HG02970 (cell line): ENCODE measurements at regions not wholly inside any gene's neighbourhood (a gene's known extent, or its start where the extent isn't known, plus 50 kb on each side); places are given as distances from the start of the nearest gene placed in this dataset.
A peak's percentile ranks its signal among the peaks of the same experiment; 100 is the strongest.

Experiments
- ATAC-seq: cut with Tn5 transposase; IDR thresholded peaks from one replicate; pipeline ENCODE4 v1.9.1; 2021; ENCODE audit warnings: mild to moderate bottlenecking, moderate library complexity, moderate number of reproducible peaks; ENCODE audit not compliant: unreplicated experiment, low FRiP score

DNA sequence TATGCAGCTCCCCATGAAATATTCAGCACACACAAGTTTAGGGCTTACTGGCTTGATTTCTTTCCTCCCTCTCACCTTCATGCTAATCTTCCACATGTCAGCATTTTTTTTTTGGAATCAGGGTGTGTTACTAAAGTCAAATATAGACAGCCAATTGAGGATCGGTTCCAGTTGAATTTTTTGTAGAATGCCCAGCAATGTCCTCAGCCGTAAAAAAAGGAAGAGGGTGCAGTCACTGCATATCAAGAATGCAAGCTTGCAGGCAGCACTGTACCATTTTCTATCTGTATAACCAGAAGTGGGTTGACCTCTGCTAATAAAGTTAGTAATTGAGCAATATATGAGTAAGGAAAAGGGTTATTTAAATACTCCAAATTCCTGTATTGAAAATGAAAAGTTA is 51.4 kb upstream of the CHMP2B start:
- ATAC-seq: no peak

DNA sequence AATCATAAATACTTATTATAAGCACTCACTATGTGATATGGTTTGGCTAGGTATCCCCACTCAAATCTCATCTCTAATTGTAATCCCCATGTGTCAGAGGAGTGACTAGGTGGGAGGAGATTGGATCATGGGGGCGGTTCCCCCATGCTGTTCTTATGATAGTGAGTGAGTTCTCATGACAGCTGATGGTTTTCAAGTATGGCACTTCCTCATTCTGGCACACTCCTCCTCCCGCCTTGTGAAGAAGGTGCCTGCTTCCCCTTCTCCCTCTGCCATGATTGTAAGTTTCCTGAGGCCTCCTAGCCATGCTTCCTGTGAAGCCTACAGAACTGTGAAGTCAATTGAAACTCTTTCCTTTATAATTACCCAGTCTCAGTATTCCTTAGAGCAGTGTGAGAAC is 53.3 kb upstream of the CHMP2B start:
- ATAC-seq: no peak

DNA sequence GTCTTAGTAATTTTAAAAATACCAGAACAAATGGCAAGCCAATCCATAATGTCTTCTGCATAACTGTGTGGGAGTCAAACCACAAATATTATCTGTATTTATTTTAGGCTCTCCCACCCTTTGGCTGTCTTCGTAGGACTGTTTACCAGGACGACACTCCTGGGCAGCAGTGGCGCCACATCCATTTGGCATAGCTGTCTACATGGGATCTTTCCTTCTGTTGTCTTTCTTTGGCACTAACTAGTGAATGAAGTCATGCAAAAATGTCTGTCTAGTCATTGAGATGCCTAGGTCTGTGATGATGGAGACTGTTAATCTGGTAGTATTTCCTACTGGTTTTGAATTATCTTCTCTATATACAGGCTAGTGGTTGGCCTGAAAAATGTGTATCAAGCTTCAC is 54.0 kb upstream of the CHMP2B start:
- ATAC-seq: no peak

DNA sequence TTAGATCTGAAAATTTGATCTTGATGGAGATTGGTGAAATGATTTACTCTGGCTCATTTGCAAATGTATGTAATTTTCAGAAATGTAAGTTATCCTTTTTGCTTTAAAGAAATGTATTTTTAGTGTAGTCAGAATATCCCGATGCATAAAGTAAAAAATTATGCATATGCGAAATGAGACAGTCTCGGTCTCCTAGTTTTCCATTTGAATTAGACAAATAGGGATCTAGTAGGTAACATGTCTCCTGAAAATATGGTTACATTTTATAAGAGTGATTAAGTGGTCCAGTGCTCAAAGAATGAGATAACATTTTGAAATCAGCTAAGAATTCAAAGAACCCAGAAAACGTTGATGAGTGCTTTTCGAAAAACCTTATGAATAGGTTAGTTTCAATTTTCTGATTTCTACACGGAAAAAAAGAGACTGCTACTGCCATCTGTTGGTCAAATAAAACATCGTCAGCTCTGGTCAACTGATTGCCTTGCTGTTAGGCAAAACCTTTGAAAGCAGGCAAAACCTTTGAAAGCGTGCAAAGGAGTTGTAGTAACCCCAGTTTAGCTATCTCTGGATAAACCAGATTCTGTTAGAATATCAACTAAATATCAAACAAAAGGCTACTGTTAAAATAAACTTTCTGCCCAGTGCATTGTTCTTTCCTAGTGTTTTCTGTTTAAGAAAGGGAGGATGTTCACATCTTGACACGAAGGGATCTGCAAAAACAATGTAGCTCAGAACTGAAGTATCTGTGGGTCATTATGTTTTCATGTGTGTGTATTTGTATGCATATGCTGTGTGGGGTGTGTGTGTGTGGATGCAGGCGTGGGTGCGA is 59.3 kb upstream of the CHMP2B start:
- ATAC-seq: peak; percentile 88

DNA sequence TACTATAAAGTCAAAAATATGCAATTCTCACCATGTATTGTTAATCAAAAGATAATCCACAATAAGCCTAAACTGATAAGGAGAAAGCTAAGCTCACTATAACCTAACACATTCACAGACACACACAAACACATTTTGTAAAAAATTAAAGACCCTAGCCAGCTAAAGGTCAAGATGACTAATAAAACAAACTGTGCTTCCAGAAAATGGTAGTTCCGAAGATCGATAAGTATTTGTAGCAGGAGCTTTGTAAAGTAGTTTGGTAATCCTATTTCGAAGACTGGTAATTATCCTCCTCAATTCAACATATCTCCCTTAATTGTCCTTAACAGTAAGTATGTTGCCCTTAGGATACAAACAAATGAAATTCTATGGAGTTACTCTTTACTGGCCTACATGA is 62.9 kb upstream of the CHMP2B start:
- no peak for ATAC-seq

DNA sequence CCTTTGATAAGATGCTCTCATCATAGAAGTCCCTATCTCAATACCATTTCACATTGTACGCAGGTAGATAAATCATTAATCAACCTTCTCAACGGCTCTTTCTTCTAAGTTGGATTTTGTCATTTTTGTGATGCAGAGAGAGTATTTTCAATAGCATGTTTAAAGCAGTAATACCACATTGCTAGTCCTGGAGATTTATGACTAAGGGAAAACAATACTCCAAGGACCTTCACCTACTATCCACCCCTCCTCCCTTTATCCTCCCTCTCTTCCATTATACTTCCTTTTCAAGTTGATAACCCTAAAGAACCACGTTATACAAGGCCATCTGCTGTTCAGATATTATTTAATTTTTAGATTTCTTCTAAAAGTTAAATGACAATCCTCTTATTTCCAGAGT is 65.3 kb upstream of the CHMP2B start:
- ATAC-seq: no peak

DNA sequence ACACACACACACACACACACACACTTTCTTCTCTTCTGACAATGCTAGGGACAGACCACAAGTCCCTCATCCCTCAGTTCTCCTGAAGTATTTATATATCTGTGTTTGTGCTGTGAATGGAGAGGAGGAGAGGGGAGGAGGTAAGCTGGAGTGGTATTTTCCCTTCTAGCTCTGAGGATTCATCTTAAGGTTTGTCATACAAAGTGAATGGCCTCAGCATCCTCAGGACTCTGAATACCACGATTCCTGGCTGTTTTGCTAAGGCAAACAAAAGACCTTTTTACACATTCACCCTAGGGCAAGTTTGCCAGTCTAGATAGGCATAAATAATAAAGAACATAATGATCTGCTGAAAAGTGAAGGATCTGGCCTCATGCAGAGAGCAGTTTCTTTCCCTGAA is 65.7 kb upstream of the CHMP2B start:
- ATAC-seq: no peak

DNA sequence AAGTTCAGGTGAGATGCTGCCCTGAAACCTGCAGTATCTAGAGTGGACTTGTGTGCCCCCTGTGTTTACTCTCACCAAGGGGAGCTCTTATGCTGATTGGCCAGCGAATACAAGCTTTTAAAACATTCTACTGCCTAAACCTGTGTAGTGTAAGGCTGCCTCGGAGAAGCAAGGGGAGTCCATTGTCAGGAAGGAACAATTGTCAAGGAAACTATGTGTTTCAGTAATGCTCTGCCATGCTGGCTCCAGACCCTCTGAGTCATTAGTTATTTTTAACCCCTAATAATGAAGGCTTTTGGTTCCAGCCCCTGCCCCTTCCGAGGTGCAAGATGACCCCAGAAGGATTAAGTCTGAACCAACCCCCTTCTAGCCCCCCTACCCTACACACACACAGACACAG is 66.1 kb upstream of the CHMP2B start:
- no peak for ATAC-seq

DNA sequence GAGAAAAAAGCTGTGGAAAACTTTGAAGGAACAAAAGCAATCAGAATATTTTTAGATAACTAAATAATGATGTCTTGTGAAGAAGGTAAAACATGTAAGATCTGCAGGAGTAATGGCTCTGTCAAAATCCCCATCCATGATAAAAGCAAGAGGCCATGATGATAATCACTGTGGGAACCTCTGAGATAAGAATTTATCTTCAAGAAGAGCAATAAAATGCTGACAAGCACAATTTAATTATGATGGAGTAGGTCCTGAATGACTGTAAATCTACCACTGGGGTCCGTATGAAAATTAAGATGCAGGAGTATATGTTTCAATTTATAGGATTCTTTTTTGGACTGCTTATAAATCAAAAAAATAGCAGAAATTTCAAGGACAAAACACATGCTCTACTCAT is 68.3 kb upstream of the CHMP2B start:
- ATAC-seq: no peak

DNA sequence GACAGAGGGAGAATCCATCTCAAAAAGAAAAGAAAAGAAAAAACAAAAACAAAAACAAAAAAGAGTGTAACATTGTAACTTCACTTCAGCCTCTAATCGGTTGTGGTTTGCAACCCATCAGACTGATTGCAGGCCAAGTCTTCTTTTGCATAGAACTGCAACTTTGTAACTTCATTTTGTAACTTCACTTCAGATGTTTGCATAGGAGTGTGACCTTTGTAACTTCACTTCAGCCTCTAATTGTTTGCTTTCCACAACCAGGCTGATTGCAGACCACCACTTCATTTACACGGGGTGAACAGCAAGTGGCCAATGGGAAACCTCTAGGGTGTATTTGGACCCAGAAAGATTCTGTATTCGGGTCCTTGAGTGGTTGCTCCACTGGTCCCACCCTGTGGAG is 79.1 kb upstream of the CHMP2B start:
- ATAC-seq: no peak

DNA sequence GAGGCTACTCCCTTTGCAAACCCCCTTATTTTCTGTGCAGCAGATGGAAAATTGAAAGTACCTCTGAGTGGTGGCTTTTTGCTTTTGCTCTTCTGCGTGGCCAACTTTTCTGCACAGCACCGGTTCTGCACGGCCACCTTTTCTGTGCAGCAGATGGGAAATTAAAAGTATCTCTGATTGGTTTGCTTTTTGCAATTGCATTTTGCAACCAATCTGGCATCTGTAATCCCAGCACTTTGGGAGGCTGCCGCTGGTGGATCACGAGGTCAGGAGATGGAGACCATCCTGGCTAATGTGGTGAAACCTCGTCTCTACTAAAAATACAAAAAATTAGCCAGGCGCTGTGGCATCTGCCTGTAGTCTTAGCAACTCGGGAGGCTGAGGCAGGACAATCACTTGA is 79.5 kb upstream of the CHMP2B start:
- ATAC-seq: no peak

DNA sequence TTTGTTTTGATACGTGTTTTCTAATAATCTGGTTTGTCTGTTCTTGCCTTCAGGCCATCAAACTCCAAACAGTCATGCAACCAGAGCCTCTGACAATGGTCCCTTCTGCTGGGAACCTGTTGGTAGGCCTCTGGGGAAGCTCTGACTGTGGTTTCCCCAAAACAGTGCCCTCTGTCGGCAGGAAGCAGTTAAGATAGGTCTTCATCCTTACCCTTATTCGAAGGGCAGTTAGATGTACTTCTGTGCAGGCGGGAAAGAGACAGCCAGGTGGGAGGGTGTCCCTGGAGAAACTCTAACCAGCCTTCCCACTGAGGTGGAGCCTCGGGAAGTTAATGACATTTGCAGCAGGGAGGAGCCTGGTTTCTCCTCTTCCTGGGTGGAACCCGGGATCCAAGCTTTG is 81.6 kb upstream of the CHMP2B start:
- ATAC-seq: no peak

DNA sequence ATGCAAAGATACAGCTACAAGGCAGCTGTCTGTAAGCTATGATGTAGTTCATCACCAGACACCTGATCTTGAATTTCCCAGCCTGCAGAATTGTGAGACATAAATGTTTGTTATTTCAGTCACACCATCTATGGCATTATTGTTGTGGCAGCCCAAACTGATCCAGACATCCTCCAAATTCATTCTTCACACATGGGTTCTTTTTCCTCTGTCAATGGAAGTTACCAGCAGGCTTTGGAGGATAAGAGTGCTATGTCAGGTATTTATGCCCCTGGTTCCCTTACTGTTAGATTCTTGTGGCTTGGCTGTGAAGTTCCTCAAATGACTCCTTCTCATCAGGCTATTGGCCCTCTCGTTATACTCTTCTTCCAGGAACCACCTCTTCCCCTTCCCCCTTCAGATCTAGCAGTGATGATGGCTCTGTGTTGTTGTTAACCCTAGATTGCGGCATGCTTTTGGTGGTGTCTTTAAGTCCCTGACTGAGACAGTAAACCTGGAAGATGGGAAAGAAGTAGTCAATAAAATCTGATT is 91.0 kb upstream of the CHMP2B start:
- ATAC-seq: no peak

DNA sequence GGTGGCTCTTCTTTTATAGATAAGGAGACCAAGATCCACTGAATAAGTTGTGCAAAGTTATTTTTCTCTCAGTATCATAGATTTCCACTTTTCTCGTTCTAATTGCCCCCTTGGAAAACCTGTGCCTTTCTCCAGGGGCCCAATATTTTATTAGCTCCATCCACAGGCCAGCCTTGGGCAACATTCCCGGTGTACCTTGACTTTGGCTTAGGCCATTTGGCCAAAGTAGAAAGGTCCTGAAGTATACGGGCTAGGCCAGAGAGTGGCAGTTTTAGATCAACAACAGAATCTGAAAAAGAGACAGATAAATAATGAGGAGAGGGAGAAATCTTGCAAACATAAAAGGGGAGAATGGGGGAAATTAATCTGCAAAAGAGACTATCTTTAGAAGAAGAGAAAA is 91.7 kb upstream of the CHMP2B start:
- ATAC-seq: no peak

DNA sequence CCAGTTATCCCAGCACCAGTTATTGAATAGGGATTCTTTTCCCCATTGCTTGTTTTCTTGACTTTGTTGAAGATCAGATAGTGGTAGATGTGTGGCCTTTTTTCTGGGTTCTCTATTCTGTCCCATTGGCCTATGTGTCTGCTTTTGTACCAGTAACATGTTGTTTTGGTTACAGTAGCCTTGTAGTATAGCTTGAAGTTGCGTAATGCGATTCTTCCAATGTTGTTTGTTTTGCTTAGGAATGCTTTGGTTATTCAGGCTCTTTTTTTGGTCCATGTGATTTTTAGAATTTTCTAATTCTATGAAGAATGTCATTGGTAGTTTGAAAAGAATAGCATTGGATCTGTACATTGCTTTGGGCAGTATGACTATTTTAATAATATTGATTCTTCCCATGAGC is 94.3 kb upstream of the CHMP2B start:
- no peak for ATAC-seq

DNA sequence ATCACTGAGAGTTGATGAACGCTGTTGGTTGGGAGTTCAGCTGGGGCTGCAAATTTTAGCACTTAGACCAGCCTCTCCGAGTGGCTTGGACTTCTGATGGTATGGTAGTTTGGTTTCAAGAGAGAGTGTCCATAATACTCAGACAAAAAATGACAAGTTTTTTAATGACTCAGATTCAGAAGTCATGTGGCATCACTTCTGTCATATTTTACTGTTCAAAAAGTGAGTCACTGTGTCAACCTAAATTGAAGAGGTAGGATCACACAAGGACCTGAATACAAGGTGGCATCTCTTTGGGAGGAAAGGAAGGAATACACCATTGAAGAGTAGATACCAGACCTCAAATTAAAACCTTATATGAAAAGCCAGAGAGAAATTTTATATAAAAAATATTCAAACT is 99.1 kb upstream of the CHMP2B start:
- ATAC-seq: no peak

DNA sequence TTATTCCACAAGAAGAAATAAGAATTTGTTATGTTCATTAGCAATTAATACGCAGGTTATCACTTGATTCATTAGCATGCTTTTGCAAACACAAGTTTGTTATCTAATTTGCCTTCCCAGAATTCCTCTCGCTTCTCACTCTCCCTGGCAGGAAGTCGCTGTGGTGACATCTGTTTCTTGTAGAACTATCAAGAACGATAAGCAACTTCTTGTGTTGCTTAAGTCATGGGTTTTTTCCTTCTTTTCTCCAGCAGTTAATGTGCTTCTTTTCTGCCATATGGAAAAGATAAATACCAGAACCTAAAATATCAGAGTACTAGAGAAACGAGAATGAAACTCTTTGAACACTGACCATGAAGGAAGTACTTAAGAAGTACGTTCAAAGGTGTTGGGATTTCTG is 99.8 kb upstream of the CHMP2B start:
- no peak for ATAC-seq

DNA sequence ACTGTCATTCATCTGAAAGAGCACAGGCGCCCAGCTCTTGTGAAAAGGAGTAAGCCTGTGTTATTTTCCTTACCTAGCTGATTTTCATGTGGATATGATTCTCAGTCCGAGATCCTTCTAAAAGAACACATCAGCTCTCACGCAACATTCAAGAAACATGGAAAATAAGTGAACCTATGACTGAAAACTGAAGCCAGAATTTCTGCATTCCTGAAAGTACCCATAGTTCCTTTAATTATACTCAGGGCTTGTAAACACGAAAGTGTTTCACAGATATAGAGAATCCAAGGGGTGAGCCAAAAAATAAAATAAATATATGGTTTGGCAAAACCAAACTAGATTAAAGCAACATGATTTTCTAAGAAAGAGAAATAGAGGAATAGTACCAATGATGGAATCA is 100.8 kb upstream of the CHMP2B start:
- ATAC-seq: no peak

DNA sequence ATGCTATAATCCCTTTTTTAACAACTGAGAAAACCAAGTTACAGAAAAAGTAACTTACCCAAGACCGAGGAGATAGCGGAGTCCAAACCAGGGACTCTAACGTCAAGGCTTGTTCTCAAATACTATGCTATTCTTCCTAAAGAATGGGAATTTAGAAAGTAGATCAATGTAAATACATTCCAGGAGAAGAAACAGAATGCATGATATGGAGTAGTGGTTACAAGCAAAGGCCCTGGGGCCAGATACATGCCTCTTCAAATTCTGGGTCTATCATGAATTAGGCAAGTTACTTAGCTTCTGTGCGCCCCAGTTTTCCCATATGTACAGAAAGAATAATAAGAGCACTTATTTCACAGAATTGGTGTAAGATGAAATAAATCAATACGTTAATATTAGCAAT is 102.0 kb upstream of the CHMP2B start:
- ATAC-seq: no peak

DNA sequence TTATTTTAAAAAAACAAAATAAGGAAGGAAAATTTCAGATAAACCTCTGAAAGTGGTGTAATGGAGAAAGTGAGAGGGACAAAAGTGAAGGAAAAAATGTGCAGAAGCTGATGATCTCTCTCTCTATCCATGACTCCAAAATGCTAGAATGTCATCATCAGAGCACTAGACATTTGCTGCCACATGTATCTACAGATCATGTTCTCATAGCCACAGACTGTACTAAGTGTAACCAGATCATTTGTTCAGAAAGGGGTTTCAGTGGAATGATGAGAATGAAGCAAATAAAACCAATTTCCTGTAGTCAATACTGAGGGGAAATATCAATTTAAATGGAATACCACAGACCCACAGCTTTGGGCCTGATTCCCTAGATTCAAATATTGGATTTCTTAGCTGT is 104.3 kb upstream of the CHMP2B start:
- ATAC-seq: no peak

DNA sequence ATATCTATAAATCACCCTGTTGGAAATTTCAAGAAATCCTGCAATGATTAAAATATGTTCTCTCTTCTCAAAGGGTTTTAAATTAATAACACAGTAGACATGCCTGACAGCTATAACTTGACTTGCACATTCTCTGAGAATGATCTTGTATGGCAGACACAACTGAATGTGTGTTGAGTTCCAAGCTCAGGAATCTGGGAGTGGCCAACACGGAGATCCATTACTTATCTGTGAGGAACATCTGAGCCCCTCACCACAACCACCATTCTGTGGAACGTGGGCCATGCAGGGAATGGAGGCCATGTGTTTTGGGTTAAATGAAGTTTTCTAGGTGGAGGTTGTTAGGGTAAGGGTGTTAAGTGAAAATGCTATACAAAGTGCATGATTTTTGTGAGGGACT is 105.3 kb upstream of the CHMP2B start:
- no peak for ATAC-seq

DNA sequence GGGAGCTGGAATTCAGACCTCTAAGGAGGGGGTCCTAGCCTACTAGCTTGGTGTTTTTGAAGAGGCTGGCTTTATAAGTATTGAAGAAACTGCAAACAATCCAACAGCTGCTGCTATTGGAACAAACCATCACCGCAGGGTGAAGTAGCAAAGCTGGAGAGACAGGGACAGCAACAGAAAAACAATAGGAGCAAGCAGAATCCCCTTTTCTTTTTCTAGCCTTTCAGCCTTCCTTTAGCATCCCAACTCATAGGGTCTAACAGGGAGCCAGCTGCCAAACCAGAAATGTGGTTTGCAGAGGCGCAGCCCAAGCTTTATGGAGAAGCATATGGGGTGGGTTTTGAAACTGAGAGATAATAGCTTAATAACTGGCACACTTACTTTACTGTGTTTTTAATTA is 106.2 kb upstream of the CHMP2B start:
- ATAC-seq: no peak

DNA sequence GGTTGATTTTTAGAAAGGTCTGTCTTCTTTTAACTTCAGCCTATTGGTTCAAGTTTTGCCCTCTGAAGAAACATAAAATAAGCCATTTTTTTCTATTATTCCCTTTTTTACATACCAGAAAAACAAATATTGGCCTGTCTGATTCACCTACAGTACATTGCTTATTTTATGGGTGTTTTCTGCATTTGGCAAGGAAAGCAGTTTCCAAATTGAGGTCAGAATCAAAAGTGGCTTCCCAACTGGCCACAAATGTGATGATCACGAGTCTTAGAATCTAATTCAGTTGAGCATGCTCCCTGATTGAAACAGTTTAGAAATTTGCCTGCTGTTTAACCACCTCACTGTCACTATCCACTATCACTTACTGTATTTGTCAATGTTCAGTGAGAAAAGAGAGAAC is 106.9 kb upstream of the CHMP2B start:
- ATAC-seq: no peak
